ENCODE measurements at regions not wholly inside any gene's neighbourhood (a gene's known extent, or its start where the extent isn't known, plus 50 kb on each side); places are given as distances from the start of the nearest gene placed in this dataset.

DNA sequence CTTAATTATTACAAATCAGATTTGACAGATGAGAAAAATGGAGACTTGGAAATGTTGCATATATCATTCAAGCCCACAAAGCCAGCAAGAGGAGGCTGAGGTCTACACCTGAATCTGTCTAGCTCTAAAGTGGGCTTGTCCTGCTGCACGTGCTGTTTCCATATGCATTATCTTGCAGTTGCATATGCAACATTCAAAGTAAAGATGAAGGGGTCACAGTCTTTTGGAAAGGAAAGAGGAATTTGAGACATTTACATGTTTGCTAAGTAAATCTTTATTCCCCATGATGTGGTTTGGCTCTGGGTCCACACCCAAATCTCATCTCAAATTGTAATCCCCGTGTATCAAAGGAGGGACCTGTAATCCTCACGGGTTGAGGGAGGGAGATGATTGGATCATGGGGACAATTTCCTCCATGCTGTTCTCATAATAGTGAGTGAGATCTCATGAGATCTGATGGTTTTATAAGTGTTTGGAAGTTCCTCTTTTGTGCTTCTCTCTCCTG lies 98.3 kb downstream of the BACH1 start:
- no peaks in the 10 kb centered on the region for H3K36me3 ChIP-seq (ENCODE audit: insufficient read depth, low read length)
- no peaks in the 10 kb centered on the region for H3K27me3 ChIP-seq (ENCODE audit: insufficient read depth, low read length)
- H3K9me3 ChIP-seq (ENCODE audit: low read length), result peaks cover 4% of the 10 kb centered on the region
- no peak overlapping the region for H2AFZ ChIP-seq (ENCODE audit: low read depth, low read length)
- no peaks in the 10 kb centered on the region for H3K4me1 ChIP-seq (ENCODE audit: insufficient read depth, low read length)
- no peak overlapping the region for H3K4me3 ChIP-seq (ENCODE audit: low read length)

DNA sequence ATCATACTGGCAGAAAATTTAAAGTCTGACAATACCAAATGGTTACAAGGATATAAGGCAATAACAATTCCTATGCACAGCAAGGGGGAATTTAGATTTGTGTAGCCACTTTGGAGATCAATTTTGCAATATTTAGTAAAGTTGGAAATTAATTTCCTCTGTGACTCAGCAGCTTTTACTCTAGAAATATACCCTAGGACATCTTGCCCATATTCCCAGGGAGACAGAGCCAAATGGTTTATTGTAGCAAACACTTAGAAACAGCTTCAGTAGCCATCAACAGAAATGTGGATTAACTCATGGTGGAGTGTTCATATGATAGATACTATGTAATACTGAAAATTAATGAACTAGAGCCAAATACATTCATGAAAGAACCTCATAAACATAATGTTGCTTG lies 104.6 kb downstream of the BACH1 start:
- H3K4me3 ChIP-seq (ENCODE audit: low read length), result no peak overlapping the region
- H3K36me3 ChIP-seq (ENCODE audit: insufficient read depth, low read length), result no peaks in the 10 kb centered on the region
- no peaks in the 10 kb centered on the region for H3K4me1 ChIP-seq (ENCODE audit: insufficient read depth, low read length)
- no peaks in the 10 kb centered on the region for H3K27me3 ChIP-seq (ENCODE audit: insufficient read depth, low read length)
- H2AFZ ChIP-seq (ENCODE audit: low read depth, low read length), result no peak overlapping the region
- H3K9me3 ChIP-seq (ENCODE audit: low read length), result peaks cover 11% of the 10 kb centered on the region

DNA sequence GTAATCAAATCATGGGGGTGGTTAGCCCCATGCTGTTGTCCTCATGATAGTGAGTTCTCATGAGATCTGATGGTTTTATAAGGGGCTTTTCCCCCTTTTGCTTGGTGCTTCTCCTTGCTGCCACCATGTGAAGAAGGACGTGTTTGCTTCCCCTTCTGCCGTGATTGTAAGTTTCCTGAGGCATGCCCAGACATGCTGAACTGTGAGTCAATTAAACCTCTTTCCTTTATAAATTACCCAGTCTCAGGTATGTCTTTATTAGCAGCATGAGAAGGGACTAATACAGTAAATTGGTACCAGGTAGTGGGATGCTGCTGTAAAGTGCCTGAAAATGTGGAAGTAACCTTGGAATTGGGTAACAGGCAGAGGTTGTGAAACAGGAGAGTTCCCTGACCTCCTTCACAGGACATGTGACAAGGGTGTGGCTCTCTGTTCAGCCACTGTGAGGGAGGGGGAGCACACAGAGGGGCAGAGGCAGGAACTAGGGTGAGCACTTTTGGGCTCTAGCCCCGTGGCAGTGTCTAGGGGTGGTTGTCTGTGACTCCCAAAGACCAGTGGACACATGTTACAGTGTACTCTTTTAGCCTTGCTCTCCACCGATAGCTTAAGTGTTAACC lies 105.3 kb downstream of the BACH1 start:
- H2AFZ ChIP-seq (ENCODE audit: low read depth, low read length), result no peak overlapping the region
- no peaks in the 10 kb centered on the region for H3K27me3 ChIP-seq (ENCODE audit: insufficient read depth, low read length)
- H3K9me3 ChIP-seq (ENCODE audit: low read length), result peaks cover 11% of the 10 kb centered on the region
- no peaks in the 10 kb centered on the region for H3K4me1 ChIP-seq (ENCODE audit: insufficient read depth, low read length)
- H3K4me3 ChIP-seq (ENCODE audit: low read length), result no peak overlapping the region
- H3K36me3 ChIP-seq (ENCODE audit: insufficient read depth, low read length), result no peaks in the 10 kb centered on the region

DNA sequence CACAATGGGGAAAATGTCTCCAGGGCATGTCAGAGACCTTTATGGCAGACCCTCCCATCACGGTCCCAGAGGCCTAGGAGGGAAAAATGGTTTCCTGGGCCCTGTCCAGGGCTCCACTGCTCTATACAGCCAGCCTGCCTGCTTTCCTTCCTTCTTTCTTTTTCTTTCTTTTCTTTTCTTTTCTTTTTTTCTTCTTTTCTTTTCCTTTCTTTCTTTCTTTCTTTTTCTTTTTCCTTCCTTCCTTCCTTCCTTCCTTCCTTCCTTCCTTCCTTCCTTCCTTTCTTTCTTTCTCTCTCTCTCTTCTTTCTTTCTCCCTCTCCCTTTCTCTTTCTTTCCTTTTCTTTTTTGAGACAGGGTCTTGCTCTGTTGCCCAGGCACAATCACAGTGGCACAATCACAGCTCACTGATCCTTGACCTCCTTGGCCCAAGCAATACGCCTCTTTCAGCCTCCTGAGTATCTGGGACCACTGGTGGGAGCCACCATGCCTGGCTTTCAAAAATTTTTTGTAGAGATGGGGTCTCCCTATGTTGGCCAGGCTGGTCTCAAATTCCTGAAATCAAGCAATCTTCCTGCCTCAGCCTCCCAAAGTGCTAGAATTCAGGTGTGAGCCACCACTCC lies 106.9 kb downstream of the BACH1 start:
- Histone ChIP-seq H3K9me3 (ENCODE audit: low read length) (peaks cover 7% of the 10 kb centered on the region), H2AFZ (ENCODE audit: low read depth, low read length) (no peak overlapping the region), H3K4me1 (ENCODE audit: insufficient read depth, low read length) (no peaks in the 10 kb centered on the region), H3K36me3 (ENCODE audit: insufficient read depth, low read length) (no peaks in the 10 kb centered on the region), H3K27me3 (ENCODE audit: insufficient read depth, low read length) (no peaks in the 10 kb centered on the region), H3K4me3 (ENCODE audit: low read length) (no peak overlapping the region)

DNA sequence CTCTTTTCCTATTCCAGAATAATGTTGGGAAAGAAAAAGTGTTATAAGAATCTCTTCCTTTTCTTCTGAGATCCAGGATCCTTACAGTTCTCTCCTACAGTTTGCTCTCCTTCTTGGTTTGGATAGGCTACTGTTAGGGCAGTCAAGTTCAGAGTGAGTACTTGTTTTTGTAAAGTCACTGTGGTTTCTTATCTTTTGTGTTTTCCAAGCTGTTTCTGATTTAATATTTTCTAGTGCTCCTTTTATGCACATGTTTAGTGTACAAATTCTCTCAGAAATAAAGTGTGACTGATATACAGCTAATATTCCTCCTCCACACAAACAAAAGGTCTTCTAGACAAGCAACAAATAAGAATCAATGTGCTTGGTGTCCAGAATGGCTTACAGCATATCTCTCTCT lies 107.7 kb downstream of the BACH1 start:
- Histone ChIP-seq H3K9me3 (ENCODE audit: low read length) (peaks cover 7% of the 10 kb centered on the region), H2AFZ (ENCODE audit: low read depth, low read length) (no peak overlapping the region), H3K4me3 (ENCODE audit: low read length) (no peak overlapping the region), H3K4me1 (ENCODE audit: insufficient read depth, low read length) (no peaks in the 10 kb centered on the region), H3K27me3 (ENCODE audit: insufficient read depth, low read length) (no peaks in the 10 kb centered on the region), H3K36me3 (ENCODE audit: insufficient read depth, low read length) (no peaks in the 10 kb centered on the region)

DNA sequence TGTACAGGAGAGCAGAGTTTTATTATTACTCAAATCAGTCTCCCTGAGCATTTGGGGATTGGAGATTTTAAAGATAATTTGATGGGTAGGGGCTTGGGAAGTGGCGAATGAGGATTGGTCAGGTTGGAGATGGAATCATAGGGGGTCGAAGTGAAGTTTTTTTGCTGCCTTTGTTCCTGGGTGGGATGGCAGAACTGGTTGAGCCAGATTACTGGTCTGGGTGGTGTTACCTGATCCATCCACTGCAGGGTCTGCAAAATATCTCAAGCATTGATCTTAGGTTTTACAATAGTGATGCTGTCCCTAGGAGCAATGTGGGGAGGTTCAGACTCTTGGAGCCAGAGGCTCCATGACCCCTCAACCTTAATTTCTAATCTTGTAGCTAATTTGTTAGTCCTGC lies 108.8 kb downstream of the BACH1 start:
- H3K27me3 ChIP-seq (ENCODE audit: insufficient read depth, low read length), result no peaks in the 10 kb centered on the region
- H3K36me3 ChIP-seq (ENCODE audit: insufficient read depth, low read length), result no peaks in the 10 kb centered on the region
- no peaks in the 10 kb centered on the region for H3K4me1 ChIP-seq (ENCODE audit: insufficient read depth, low read length)
- H3K9me3 ChIP-seq (ENCODE audit: low read length), result peaks cover 7% of the 10 kb centered on the region
- no peak overlapping the region for H2AFZ ChIP-seq (ENCODE audit: low read depth, low read length)
- H3K4me3 ChIP-seq (ENCODE audit: low read length), result no peak overlapping the region

DNA sequence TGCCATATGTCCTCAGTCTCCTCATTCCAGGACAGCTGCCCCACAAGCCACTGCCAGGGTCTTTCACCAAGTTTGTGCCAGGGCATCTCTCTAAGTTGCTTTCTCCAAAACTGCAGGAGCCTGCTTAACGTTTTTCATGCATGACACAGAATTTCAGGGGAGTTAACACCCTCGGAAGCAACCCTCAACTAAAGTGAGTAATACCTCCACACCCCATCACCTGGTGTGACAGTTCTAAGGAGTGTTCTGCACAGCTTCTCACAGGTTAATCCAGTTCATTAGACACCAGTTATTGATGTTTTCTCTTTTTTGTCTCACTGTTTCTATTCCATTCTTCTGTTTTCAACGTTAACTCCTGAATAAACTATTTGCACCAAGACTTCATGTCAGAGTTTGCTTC lies 115.0 kb downstream of the BACH1 start:
- peaks cover 2% of the 10 kb centered on the region for H3K9me3 ChIP-seq (ENCODE audit: low read length)
- H2AFZ ChIP-seq (ENCODE audit: low read depth, low read length), result no peak overlapping the region
- H3K4me1 ChIP-seq (ENCODE audit: insufficient read depth, low read length), result no peaks in the 10 kb centered on the region
- no peaks in the 10 kb centered on the region for H3K27me3 ChIP-seq (ENCODE audit: insufficient read depth, low read length)
- H3K4me3 ChIP-seq (ENCODE audit: low read length), result no peak overlapping the region
- no peaks in the 10 kb centered on the region for H3K36me3 ChIP-seq (ENCODE audit: insufficient read depth, low read length)

DNA sequence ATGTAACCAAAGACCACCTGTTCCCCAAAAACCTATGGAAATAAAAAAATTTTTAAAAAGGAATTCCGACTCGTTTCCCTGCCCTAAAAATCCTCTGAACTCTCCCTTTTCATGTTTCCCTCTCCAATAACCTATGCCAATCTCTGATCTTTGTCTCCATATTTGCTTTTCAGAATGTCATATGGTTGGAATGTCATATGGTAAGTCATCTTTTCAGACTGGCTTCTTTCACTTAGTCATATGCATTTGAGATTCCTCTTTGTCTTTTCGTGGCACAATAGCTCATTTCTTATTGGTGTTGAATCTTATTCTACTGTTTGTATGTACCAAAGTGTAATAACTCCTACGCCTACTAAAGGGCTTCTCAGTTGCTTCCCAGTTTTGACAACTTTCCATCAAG lies 117.5 kb downstream of the BACH1 start:
- H3K9me3 ChIP-seq (ENCODE audit: low read length), result peaks cover 2% of the 10 kb centered on the region
- no peak overlapping the region for H2AFZ ChIP-seq (ENCODE audit: low read depth, low read length)
- no peaks in the 10 kb centered on the region for H3K4me1 ChIP-seq (ENCODE audit: insufficient read depth, low read length)
- H3K4me3 ChIP-seq (ENCODE audit: low read length), result no peak overlapping the region
- H3K27me3 ChIP-seq (ENCODE audit: insufficient read depth, low read length), result no peaks in the 10 kb centered on the region
- no peaks in the 10 kb centered on the region for H3K36me3 ChIP-seq (ENCODE audit: insufficient read depth, low read length)

DNA sequence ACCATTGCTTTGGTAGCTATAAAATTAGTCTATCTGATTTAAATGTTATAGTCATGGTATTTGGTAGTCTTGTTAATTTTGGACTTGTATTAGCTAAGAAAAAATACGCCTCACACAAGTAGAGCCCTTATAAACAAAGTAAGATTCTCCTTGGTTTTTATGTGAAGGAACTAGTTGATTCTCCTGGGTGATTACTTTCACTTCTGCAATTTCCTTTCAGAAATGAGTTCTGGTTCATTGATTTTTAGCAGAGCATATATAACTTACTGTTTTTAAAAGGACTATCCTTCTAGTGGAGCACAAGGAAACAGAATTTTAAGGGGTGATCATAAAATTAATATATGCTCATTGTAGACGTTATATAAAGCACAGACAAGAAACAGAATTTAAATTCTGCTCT lies 120.1 kb downstream of the BACH1 start:
- H3K4me1 ChIP-seq (ENCODE audit: insufficient read depth, low read length), result peaks cover 9% of the 10 kb centered on the region
- H3K4me3 ChIP-seq (ENCODE audit: low read length), result no peak overlapping the region
- peaks cover 2% of the 10 kb centered on the region for H3K9me3 ChIP-seq (ENCODE audit: low read length)
- H3K36me3 ChIP-seq (ENCODE audit: insufficient read depth, low read length), result no peaks in the 10 kb centered on the region
- H3K27me3 ChIP-seq (ENCODE audit: insufficient read depth, low read length), result no peaks in the 10 kb centered on the region
- H2AFZ ChIP-seq (ENCODE audit: low read depth, low read length), result no peak overlapping the region

DNA sequence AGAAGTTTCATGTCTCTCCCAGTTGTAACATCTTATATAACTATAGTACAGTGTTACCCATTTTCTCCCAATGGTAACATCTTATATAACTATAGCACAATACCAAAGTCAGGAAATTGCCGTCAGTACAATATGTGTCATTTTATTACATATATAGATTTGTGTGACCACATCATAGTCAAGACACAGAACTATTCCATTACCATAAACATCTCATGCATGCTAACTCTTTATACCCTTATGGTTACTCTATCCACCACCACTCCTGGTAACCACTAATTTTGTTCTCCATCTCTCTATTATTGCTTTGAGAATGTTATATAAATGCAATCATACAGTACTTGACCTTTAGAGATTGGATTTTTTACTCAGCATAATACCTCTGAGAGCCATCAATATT lies 120.7 kb downstream of the BACH1 start:
- no peak overlapping the region for H2AFZ ChIP-seq (ENCODE audit: low read depth, low read length)
- H3K9me3 ChIP-seq (ENCODE audit: low read length), result peaks cover 2% of the 10 kb centered on the region
- no peaks in the 10 kb centered on the region for H3K27me3 ChIP-seq (ENCODE audit: insufficient read depth, low read length)
- H3K36me3 ChIP-seq (ENCODE audit: insufficient read depth, low read length), result no peaks in the 10 kb centered on the region
- H3K4me3 ChIP-seq (ENCODE audit: low read length), result no peak overlapping the region
- peaks cover 9% of the 10 kb centered on the region for H3K4me1 ChIP-seq (ENCODE audit: insufficient read depth, low read length)

DNA sequence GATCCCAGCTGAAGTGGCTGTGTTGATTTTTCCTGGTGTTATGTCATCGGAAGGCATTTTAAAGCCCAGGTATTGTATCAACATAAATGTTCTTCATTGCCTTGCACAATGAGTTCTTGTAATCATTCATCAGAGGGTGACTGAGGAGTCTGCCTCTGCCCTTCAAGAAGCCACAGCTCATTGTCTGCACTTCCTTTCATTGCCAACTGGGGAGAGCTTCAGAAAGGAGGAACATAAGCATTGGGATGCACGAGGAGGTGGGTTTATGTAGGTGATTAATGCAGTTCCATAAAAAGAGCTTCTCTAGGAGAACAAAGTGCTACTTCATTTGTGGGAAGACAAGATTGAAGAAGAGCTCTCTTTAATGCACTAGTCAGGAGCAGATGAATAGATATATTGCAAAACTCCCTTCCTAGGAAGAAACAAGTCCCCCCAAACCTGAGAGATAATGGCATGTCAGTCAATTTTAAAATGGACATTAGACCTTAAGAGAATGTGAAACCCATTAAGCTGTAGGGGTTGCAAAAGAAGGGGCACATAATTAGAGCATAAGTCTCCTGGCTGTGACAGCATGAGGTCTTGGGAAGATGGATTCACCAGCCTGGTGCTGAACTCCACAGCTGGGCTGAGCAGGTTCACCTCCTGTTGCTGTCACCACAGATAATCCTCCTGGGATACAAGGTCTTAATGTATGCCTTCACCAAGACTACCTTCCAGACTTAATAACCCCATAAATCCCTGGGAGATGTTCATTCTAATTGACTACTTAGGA lies 124.6 kb downstream of the BACH1 start:
- no peak overlapping the region for H3K4me3 ChIP-seq (ENCODE audit: low read length)
- no peaks in the 10 kb centered on the region for H3K36me3 ChIP-seq (ENCODE audit: insufficient read depth, low read length)

DNA sequence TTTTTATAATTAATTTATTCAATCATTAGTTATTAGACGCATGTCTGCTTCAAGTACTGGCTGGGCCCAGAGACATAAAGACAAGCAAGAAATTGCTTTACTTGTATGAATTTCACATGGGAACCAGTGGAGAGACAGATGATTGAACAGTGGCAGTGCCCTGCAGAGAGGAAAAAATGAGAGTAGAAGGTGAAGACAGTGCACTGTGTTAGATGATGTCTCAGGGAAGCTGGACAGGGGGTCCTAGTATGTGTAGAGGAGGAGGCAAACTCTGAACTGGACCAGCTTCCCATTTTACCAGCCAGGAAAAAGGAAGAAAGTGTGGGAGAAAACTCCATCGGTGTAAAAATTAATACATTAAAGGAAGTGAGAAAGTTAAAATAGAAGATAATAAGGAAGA lies 126.0 kb downstream of the BACH1 start:
- no peak overlapping the region for H3K4me3 ChIP-seq (ENCODE audit: low read length)
- no peaks in the 10 kb centered on the region for H3K9me3 ChIP-seq (ENCODE audit: low read length)
- H3K4me1 ChIP-seq (ENCODE audit: insufficient read depth, low read length), result peaks cover 9% of the 10 kb centered on the region
- no peaks in the 10 kb centered on the region for H3K36me3 ChIP-seq (ENCODE audit: insufficient read depth, low read length)
- no peaks in the 10 kb centered on the region for H3K27me3 ChIP-seq (ENCODE audit: insufficient read depth, low read length)
- H2AFZ ChIP-seq (ENCODE audit: low read depth, low read length), result no peak overlapping the region

More for the DNA sequence above, 124.6 kb downstream of the BACH1 start:
- Histone ChIP-seq H3K4me1 (ENCODE audit: insufficient read depth, low read length) (peaks cover 9% of the 10 kb centered on the region), H3K27me3 (ENCODE audit: insufficient read depth, low read length) (no peaks in the 10 kb centered on the region), H2AFZ (ENCODE audit: low read depth, low read length) (no peak overlapping the region), H3K9me3 (ENCODE audit: low read length) (no peaks in the 10 kb centered on the region)

DNA sequence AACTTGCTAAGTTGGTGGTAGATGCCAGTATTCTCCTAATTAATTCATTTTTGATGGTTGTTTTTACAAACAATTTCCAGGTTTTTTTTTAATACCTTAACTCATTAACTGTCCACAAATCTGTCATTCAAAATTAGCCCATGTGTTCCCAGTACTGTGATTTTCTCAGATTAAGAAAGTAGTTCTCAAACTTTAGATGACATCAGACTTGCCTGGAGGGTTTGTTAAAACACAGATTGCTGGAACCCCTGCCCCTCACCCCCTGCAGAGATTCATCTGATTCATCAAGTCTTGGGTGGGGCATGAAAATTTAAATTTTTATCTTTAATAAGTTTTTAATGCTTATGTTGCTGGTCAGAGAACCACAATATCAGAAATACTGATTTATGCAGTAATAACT lies 130.5 kb downstream of the BACH1 start:
- no peak overlapping the region for H2AFZ ChIP-seq (ENCODE audit: low read depth, low read length)
- no peaks in the 10 kb centered on the region for H3K27me3 ChIP-seq (ENCODE audit: insufficient read depth, low read length)
- no peaks in the 10 kb centered on the region for H3K9me3 ChIP-seq (ENCODE audit: low read length)
- H3K4me1 ChIP-seq (ENCODE audit: insufficient read depth, low read length), result peaks cover 3% of the 10 kb centered on the region
- H3K36me3 ChIP-seq (ENCODE audit: insufficient read depth, low read length), result no peaks in the 10 kb centered on the region
- no peak overlapping the region for H3K4me3 ChIP-seq (ENCODE audit: low read length)

Data from neuron (in vitro differentiated cells).